DND-41 (cell line): ENCODE measurements at regions not wholly inside any gene's neighbourhood (a gene's known extent, or its start where the extent isn't known, plus 50 kb on each side); places are given as distances from the start of the nearest gene placed in this dataset.

ENCODE experiments used
- ATAC-seq: fragments of 200-7000 bp; cut with Tn5 transposase; 3 replicates; pipeline ENCODE4 v1.9.1; 2021; ENCODE audit warnings: low read depth; ENCODE audit not compliant: insufficient read depth
- DNase-seq: peaks from one replicate; pipeline ENCODE4 v3.0.0-alpha.2; 2020
- H2AFZ ChIP-seq: 2 replicates; pipeline ENCODE4 v1.6.0; 2012; ENCODE audit warnings: low read depth, low read length
- H3K27ac ChIP-seq: 2 replicates; pipeline ENCODE4 v1.5.1; 2012; ENCODE audit warnings: low read length, inconsistent platforms
- H3K27me3 ChIP-seq: fragments of 200-600 bp; sonication (generic); 2 replicates; pipeline ENCODE4 v1.6.0; 2012; ENCODE audit warnings: low read length, mild to moderate bottlenecking, inconsistent platforms; ENCODE audit not compliant: insufficient read depth, poor library complexity
- H3K36me3 ChIP-seq: 2 replicates; pipeline ENCODE4 v1.5.1; 2012; ENCODE audit warnings: low read length, inconsistent platforms; ENCODE audit not compliant: insufficient read depth
- H3K4me1 ChIP-seq: 2 replicates; pipeline ENCODE4 v1.5.1; 2012; ENCODE audit warnings: mild to moderate bottlenecking, low read length; ENCODE audit not compliant: insufficient read depth
- H3K4me2 ChIP-seq: 2 replicates; pipeline ENCODE4 v1.6.0; 2012; ENCODE audit warnings: mild to moderate bottlenecking, moderate library complexity, low read length, inconsistent platforms; ENCODE audit not compliant: insufficient read depth
- H3K4me3 ChIP-seq, 2 experiments: fragments of 200-600 bp in 1 of 2; shearing (Covaris generic) in 1 of 2; 2 replicates each; pipeline ENCODE4 v1.5.1; 2012 to 2016; ENCODE audit warnings: inconsistent platforms in 2 of 2, low read length in 2 of 2, mild to moderate bottlenecking in 2 of 2, low read depth in 1 of 2, moderate library complexity in 1 of 2
- H3K79me2 ChIP-seq: 2 replicates; pipeline ENCODE4 v1.6.0; 2012; ENCODE audit warnings: low read length, inconsistent platforms; ENCODE audit not compliant: insufficient read depth
- H3K9ac ChIP-seq: 2 replicates; pipeline ENCODE4 v1.6.0; 2012; ENCODE audit warnings: low read depth, mild to moderate bottlenecking, inconsistent platforms, low read length, moderate library complexity
- H3K9me3 ChIP-seq: 2 replicates; pipeline ENCODE4 v1.5.1; 2012; ENCODE audit warnings: low read length, moderate library complexity, mild to moderate bottlenecking, inconsistent platforms; ENCODE audit not compliant: insufficient read depth, severe bottlenecking
- H4K20me1 ChIP-seq: 2 replicates; pipeline ENCODE4 v1.6.0; 2012; ENCODE audit warnings: low read length; ENCODE audit not compliant: insufficient read depth
- CTCF ChIP-seq: IDR thresholded peaks from 2 replicates; pipeline ENCODE4 v1.5.1; 2012; ENCODE audit warnings: borderline replicate concordance, low read length, moderate library complexity, mild to moderate bottlenecking; ENCODE audit not compliant: poor library complexity, severe bottlenecking; ENCODE audit errors: extremely low read depth
- EZH2 ChIP-seq: IDR thresholded peaks from 3 replicates; pipeline ENCODE4 v1.6.1; 2012; ENCODE audit warnings: borderline replicate concordance, low read depth, mild to moderate bottlenecking, moderate library complexity, low read length, inconsistent platforms; ENCODE audit not compliant: severe bottlenecking

- Histone ChIP-seq H2AFZ (no peak overlapping the region), H3K4me3 (no peak overlapping the region), H3K9ac (no peak overlapping the region), H3K79me2 (no peaks in the 10 kb centered on the region), H3K4me1 (no peaks in the 10 kb centered on the region), H3K9me3 (no peaks in the 10 kb centered on the region), H3K4me2 (no peak overlapping the region), H3K27me3 (no peaks in the 10 kb centered on the region), H4K20me1 (no peaks in the 10 kb centered on the region), H3K27ac (no peak overlapping the region), H3K36me3 (no peaks in the 10 kb centered on the region)
- TF ChIP-seq CTCF (no peak), EZH2 (no peak)
- DNase-seq: no peak
- ATAC-seq: no peak
Observed at GRCh38 chr10:6743291-6743849, 163.3 kb upstream of the PRKCQ start.

DNA sequence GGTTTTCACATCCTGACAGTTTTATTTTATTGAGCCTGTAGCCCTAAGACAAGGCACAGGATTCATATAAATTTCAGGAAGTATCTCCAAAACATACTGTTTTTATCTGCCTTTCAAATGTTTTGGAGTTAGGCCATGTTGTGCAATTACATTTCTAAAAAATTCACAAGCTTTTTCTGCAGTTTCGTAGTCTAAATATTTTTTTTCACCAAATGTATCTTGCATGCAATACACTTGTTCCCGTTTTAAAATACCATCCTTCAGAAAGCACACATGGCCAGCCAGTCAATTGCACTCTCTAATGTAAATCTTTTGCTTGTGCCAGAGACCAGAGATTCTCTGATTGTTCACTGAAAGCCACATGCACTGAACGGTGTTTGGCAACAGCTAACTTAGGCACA lies 161.5 kb upstream of the PRKCQ start:
- no peak overlapping the region for H3K27ac ChIP-seq
- no peaks in the 10 kb centered on the region for H3K27me3 ChIP-seq
- TF ChIP-seq CTCF (no peak), EZH2 (no peak)
- no peaks in the 10 kb centered on the region for H4K20me1 ChIP-seq
- no peak overlapping the region for H3K4me3 ChIP-seq
- H3K79me2 ChIP-seq: no peaks in the 10 kb centered on the region
- H3K4me1 ChIP-seq: no peaks in the 10 kb centered on the region
- no peak overlapping the region for H3K9ac ChIP-seq
- DNase-seq: no peak
- H3K4me2 ChIP-seq: no peak overlapping the region
- no peaks in the 10 kb centered on the region for H3K36me3 ChIP-seq
- H2AFZ ChIP-seq: no peak overlapping the region
- no peaks in the 10 kb centered on the region for H3K9me3 ChIP-seq
- no peak for ATAC-seq

DNA sequence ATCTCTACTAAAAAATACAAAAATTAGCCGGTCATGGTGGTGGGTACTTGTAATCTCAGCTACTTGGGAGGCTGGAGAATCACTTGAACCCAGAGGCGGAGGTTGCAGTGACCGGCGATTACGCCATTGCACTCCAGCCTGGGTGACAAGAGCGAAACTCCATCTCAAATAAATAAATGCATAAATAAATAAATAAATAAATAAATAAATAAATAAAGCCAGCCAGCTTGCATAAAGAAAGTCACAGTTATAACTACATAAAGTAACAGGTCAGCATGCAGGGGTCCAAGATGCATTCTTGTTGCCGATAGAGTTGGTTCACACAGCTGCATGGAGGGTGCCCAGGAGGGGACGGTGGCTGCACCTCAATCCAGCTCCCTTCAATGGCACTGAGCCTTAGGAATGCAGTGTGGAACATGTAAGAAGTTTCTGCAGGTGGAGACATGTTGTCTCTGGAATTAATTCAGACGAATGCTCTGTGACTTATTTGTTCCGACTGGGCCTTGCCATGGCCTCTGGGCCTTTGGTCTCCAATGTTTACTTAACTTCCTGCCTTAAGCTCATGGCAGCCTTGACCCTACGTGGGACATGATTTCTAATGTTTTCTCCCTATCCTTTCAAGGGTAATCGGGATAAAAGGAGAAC lies 159.6 kb upstream of the PRKCQ start:
- Histone ChIP-seq H3K4me2 (no peak overlapping the region), H3K9ac (no peak overlapping the region), H3K4me3 (no peak overlapping the region), H3K27ac (no peak overlapping the region), H3K9me3 (no peaks in the 10 kb centered on the region), H2AFZ (no peak overlapping the region), H4K20me1 (no peaks in the 10 kb centered on the region), H3K79me2 (no peaks in the 10 kb centered on the region), H3K27me3 (no peaks in the 10 kb centered on the region), H3K4me1 (no peaks in the 10 kb centered on the region), H3K36me3 (no peaks in the 10 kb centered on the region)
- no peak for ATAC-seq
- no peak for TF ChIP-seq CTCF
- TF ChIP-seq EZH2: no peak
- DNase-seq: no peak
